ENCODE measurements at regions not wholly inside any gene's neighbourhood (a gene's known extent, or its start where the extent isn't known, plus 50 kb on each side); places are given as distances from the start of the nearest gene placed in this dataset.

DNA sequence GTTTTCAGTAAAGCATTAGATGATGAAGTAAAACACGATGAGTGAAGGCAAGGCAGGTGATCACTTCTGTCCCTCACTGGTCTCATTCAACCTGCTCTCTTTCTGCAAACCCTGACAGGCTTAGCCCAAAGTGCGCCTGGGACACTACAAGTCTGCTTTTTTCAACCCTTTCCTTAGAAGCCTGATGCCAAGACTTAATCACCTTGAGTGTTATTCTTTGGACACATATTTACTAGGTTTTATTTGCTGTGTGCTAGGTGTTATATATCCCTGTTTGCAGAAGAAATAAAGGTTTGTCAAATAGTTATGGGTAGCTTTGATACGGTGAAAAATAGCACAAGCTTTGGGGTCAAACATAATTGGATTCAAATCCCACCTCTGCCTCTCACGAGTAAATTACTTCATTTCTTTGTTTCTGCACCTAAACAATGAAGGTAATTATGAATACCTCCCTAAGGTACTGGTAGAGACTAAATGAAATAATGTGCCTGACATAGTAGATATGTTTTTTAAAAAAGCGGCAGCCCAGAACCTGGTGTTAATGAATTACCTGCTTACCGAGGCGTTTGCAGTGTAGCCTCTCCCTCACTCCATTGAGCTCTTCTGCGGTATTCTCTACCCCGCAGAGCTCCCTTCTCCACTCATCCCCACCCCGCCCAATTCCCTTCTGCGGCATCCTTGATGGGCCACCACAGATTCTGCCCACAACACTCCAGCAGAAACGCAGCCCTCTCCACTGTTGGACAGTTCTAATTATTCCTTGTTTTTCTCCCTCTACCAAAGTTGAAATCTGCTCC is 269.0 kb upstream of the TPM1 start:
- no peak for DNase-seq (ENCODE audit: low read depth in 2 of 2)

DNA sequence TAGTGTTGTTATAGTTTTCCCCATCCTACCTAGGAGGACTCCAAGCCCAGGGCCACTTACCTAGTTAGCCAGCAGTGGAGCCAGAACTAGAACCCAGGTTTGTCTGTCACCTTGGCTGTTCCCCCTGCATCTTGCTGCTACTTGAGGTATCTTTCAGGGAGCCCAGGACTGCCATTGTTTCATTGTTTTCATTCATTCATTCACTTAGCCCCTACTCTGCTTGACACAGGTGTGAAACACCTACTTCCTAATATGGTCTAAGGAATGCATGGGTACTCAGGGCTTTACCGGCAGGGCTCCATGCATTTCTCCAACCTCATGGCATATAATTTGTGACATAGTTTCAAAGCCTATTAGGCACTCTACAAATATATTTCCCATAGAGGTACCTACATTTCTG is 266.6 kb upstream of the TPM1 start:
- no peak for DNase-seq (ENCODE audit: low read depth in 2 of 2)

DNA sequence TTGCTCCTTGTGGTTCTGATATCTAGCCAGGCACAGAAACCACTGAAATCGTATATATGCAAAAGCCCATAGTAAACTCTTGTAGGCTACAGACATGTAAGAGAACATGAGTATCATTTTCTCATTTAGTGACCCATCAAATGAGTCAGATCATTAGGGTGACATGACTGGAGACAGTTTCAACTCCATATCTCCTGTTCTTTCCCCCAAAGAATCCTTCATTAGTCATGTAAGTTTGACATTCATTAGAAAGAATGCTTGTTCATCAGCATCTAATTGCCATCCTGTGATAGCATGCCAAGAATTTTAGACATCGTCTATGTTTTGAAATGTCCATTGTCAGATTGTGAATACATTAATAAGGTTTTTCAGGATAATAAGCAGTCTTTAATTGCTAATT is 264.9 kb upstream of the TPM1 start:
- no peak for DNase-seq (ENCODE audit: low read depth in 2 of 2)

DNA sequence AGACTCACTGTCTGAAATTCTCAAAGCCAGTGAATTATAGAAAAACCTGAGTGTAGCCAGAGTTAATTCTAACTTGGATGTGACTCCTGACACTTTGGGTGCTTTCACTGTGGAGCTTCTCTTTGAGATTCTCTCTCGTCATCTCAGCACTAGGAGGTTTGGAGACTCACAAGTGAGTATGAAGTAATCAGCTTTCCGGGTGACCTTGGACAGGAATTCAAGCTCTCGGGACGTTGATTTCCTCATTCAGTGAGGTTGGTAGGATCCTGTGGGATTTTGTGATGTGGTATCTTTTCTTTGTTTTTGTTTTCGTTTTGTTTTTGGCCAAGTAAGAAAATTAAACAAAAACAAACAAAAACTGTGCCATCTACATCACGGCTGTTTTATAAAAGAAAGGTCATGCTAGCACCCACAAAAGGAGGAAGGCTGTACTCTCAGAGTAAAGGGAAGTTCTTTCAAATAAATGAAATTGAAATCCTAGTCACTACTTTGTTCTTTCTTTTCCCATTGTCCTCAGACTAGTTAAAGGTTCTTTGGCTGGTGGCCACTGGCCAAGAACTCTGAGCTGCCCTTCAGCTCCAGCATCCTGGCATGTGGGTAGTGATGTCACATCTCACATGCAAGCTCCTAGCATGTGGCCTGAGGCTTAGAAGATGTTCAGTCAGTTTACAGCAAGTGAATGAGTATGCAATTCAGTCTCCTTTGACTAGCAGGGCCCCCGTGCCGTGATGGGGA is 263.3 kb upstream of the TPM1 start:
- no peak for DNase-seq (ENCODE audit: low read depth in 2 of 2)

DNA sequence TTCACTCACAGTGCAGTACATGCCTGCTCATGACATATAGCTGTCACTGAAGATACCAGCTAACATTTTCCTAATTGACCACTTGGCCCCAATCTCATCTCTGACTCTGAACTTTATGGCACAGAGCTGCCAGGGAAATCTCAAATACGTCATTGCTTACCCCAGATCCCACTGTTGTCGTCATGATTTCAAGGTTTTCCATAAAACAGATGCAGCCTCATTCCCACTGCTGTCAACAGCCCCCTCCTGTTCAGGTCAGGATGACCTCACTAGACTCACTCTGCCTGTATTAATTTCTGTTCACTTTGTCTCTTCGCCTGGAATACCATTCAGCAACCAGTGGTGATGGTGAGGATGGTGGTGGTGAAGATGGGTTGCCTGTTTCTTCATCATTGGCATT is 262.6 kb upstream of the TPM1 start:
- DNase-seq (ENCODE audit: low read depth in 2 of 2), result no peak

DNA sequence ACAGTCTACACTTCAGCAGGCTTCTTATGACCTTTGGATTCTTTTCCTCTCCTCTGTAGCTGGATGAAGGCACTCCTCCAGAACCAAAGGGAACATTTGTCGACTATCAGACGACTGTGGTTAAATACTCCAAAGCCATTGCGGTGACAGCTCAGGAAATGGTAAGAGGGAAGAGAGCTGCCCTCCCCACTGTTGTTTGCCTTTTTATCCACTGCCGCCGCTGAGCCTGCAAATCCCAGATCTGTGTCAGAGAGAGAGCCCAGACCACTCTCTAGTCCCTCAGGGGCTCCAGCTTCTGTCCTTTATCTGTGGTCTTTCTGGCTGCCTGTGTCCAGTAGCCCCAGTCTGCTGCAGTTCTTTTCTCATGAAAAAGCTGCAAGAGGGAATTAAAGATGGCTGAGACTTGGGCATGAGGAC is 261.5 kb upstream of the TPM1 start:
- DNase-seq (ENCODE audit: low read depth in 2 of 2), result no peak

DNA sequence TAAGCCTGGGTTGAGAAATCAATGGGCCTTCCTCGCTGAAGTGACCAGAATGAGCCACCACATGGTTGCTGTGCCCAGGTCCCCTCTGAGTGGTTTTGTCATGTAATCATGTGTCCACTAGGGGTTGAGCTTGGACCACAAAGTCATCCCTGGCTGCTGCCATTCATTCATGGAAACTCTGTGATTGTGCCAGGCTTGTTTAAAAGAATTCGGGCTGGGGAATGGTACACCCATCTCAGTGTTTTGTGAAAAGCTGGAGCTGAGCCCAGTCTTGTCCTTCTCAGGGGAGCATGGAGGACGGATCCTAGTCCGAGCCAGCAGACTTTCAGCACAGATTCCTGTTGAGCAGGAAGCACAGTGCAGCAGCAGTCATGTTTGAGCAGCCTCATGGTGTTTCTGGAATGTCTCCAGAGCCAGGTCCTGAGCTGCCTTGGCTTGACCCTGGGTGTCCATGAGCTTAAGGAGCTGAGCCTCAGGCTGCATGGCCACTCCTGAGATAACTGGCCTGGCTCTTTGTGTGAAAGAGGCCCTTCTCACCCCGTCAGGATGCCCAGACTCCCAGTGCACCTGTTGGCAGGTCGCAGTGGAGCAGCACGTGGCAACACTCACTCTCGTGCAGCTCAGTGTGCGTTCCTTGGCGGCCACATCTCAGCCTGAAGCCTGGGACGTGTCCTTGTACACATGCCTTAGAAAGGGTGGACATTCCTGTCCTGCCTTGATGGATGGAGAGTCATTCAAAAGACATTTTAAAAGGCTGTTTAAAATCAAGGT is 260.3 kb upstream of the TPM1 start:
- DNase-seq (ENCODE audit: low read depth in 2 of 2), result no peak

DNA sequence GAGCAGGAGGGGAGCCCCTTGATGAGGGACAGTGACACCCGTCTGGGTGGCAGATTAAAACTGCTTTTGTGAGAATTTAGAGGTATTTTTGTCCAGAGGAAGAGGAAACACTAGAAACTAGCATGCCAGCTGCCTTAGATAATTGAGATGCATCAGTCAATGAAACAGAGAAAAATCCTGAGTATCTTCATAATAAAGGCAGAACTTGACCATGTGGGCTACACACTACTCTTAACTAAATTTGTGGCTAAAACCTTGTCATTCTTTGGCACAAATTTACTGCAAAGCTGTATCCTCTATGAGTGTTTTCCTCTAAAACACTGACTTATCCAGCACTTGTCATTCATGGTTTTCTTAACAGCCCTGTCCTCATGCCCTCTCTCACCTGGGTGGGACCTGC is 259.7 kb upstream of the TPM1 start:
- DNase-seq (ENCODE audit: low read depth in 2 of 2), result no peak

DNA sequence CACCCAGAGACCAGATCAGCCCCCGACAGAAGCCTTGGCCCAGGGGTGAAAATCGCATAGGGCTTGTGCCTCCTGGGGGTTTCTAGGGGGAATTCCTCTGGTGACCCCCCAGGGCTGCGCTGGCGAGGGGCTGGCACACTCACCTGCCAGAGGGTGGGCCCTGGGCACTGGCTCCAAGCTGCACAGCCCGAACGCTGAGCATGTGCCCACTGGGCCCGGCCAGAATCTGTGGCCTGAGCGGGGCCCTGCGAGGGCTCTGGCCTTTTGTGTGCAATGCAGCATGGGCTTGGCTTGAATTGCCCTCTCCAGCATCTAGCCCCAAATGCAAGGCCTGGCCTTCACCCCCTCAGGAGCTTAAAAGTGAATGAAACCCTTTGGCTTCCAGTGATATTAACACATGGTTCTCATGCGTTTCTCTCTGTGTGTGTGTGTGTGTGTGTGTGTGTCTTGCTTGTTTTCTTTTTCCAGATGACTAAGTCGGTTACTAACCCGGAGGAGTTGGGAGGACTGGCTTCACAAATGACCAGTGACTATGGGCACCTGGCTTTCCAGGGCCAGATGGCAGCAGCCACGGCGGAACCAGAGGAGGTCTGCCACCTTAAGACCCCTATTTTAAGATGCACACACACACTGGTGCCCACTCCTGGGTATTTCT is 259.1 kb upstream of the TPM1 start:
- no peak for DNase-seq (ENCODE audit: low read depth in 2 of 2)

DNA sequence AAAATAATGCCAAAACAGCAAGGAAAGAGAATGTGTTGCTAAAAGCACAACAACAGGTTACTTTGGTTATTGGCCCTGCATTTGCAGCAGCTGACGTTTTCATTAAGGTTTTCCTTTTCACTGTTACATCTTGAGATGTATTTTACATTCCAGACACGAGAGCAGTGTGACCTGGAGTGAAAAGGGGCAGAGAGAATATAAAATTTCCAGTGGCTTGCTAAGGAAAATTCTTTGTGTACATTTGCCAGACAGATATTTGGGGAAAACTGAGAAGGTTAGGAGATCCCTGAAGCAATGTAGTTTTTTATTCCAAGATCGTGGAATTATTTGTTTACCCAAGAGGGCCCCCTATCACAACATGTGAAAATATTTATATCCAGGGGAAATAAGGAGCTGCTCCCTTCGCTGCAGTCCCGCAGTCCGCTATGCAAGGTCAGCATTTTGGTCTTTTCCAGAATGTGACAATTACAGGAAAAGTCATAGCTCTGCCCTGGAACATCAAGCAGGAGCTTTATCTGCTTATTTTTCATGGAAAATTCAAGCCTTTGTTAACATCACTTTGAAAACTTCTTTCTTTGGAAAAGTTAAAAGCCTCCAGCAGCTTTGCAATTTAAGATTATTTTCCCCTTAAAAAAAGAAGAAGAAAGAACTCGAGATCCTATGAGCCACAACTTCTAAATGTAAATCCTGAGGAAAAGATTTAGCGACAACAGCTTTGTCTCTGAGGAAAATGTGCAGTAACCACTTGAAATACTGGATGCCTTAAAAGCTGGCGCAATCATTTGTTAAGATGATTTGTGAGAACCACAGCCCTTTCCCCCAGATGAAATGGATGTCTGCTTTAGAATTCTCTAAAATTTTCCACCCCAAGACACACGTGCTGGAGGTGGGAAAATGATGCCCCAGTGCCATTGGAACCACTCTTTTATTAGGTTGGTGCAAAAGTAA is 256.4 kb upstream of the TPM1 start:
- no peak for DNase-seq (ENCODE audit: low read depth in 2 of 2)

DNA sequence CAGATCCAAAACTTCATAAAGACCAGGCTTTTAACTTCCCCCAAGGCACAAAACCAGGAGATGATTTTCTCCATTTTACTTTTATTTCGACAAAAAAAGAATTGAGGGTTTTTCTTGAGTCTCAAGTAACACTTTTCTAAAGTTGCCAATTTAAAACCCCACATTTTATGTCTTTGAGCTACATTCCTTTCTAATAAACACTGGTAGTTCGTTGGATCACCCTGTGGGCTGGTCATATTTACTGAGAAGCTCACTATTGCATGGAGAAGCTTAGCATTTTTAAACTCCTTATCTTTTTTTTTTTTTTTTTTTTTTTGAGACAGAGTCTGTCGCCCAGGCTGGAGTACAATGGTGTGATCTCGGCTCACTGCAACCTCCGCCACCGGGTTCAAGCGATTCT is 255.1 kb upstream of the TPM1 start:
- no peak for DNase-seq (ENCODE audit: low read depth in 2 of 2)

DNA sequence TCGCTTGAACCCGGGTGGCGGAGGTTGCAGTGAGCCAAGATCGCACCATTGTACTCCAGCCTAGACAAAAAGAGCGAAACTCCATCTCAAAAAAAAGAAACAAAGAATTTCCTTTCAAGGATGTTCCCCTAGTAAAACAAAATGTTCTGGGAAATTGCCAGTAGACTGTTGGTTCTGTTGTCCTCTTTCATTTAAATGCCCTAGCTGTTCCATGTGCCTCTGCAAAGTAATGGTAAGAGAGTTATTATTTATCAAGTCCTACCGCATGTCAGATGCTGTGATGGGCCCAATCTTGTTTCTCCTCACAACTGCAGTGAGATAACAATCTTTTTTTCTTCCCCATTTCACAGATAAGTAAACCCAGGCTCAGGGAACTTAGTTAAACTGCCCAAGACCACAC is 254.3 kb upstream of the TPM1 start:
- DNase-seq (ENCODE audit: low read depth in 2 of 2), result no peak

DNA sequence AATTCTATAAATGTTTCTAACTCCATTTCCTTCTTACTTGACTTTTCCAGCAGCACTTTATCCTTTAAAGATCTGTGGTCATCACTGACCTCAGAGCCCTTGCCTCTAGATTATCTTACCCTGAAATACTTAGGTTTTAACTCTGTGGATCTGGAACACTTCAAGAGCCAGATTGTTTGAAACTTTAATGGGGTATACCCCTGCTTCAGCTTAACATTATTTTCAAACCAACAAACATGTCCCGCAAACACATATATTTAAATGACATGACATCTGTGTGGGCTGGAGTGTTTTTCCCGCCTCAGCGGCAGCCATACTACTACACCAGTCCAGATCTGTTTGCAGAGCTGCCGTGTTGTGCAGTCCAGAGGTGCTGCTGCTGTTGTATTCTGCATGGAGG is 252.0 kb upstream of the TPM1 start:
- DNase-seq (ENCODE audit: low read depth in 2 of 2), result no peak

DNA sequence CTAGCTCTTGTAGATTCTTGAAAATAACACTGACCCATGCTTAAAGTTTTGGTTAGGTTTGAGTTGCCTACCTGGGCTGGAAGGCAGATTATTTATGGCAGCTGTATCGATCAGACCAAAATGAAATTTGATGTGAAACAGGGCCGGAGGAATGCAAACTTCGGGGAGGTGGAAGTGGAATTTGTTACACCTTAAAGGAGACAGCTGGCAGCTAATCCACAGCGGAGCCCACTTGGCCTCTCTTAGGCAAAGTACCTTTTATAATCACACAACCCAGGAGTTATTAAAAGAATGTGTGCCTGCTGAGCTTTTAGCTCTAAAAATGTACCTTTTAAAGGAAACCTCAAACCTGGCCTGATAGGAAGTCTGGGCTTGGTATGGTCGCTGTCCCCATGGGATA is 250.9 kb upstream of the TPM1 start:
- DNase-seq (ENCODE audit: low read depth in 2 of 2), result no peak

DNA sequence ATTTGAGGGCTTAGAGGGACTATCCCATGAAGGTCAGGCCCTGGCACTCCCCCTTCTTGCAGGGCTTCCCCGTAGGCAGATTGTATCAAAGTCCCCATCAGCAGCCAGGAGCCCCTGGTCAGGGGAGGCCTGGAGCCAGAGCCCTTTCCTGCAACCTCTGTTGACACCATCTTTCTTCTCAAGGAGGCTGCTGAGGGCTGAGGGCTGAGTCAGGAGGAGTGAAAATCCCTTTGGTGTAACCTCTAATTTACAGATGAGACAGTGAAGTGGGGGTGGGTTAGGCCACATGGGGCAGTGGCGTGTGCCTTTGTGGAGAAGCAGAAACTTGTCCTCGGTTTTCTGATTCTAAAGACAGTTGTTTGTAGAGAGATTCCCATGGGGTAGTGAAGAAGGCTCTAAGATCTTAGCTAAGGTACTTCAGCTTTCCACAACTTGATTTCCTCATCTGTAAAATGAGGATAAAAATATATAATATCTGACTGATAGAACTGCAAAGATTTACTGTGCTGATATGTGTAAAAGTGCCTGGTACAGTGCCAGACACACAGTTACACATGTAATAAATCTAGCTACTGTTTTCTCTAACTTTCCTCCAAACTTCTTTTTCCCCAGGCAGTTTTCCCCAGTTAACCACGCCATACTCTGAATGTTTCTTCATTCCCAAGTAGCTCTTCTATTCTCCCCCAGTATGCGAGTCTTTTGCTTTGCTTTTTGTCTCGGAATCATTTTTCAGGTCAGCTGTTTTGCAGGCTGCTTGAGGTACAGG is 249.4 kb upstream of the TPM1 start:
- DNase-seq (ENCODE audit: low read depth in 2 of 2), result no peak

DNA sequence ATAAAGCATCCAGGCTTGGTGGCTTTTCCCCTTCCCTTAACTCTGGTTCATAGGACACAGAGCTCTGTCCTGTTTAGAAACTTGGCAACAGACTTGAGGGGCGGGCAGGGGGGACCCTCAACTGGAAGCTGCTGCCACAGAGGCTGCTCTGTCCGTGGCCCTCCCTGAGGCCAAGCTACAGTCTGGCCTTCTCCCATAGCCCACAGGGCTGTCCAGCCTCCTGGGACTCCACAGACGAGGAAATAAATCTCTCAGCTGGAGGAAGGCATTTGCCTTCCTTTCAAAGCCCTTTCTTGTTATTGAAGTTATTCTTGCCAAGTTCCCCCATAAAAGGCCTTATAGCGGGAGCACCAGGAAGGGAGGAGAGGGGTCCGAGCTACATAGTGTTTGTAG is 248.8 kb upstream of the TPM1 start:
- DNase-seq (ENCODE audit: low read depth in 2 of 2), result no peak

DNA sequence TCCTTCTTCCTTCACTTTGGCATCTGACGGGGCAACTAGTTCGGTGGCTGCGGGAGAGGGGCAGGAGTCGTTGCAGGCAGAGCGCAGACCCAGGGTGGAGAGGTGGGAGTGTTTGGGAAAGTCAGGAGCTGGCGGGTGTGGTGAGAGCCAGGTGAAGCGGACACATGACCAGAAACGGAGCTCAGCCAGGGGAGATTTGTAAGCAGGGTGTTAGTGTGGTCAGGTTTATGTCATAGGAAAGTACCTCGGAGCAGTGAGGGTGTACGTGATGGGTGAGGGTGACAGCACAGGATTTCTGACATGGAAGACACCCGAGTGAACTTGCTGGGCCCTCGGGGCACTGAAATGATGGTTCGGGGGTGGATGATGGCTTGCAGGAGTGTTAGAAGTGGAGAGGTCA is 247.4 kb upstream of the TPM1 start:
- no peak for DNase-seq (ENCODE audit: low read depth in 2 of 2)

DNA sequence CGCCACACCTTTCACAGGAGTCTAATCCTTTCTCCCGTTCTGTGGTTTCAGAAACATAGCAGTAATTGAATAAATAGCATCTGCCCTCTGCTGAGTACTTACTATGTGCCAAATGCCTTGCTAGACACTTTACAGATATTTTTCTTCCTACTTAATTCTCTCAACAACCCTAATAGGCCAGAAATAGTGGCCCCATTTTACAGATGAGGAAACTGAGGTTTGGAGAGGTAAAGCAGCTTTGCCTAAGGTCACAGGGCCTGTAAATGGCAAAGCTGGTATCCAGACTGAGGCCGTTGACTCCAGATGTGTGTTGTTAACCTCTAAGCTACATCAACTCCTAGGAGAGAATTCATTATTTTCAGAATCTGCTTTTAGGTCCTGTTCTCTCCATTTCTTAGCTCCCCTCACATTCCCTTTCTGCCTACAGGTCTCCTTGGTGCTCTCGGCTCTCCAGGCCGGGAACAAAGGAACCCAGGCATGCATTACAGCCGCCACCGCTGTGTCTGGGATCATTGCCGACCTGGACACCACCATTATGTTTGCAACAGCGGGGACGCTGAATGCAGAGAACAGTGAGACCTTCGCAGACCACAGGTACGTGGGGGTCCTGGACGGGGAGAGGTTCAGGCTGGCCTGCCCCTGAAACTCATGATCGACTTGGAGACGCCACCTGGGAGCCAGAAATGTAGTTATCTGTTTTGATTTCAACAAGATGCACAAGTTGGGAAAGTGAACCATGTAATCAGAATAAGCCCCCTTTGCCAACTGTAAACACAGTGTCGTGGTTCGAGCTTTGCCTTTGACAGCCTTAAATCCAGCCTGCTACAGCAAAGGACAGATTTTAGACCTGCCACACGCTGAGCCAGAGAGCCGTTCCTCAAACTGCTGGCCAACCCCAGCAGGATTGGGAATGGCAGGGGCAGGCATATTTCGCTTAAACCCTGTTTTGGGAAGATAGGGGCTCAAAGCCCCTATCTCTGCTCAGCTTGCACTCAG is 246.5 kb upstream of the TPM1 start:
- no peak for DNase-seq (ENCODE audit: low read depth in 2 of 2)

DNA sequence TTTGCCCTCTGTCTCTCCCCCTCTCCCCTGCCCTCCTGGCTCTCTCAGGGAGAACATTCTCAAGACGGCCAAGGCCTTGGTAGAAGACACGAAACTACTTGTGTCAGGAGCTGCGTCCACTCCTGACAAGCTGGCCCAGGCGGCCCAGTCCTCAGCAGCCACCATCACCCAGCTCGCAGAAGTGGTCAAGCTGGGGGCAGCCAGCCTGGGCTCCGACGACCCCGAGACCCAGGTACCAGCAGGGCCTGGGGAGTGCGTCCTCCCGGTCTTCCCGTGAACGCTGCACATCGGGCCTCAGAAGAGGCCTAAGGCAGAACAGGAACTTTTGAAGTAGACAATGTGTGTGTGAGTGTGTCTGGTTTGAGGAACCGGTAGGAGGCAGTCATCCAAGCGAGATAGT is 245.4 kb upstream of the TPM1 start:
- DNase-seq (ENCODE audit: low read depth in 2 of 2), result no peak

All from stimulated activated CD4-positive, alpha-beta T cell treated with anti-CD3 and anti-CD28 coated beads, Interleukin-1b, Interleukin-23, amount 100 ng/mL, for 1 hour (primary cell).